Gastroesophageal sphincter (tissue), 3 donors: ENCODE measurements at regions not wholly inside any gene's neighbourhood (a gene's known extent, or its start where the extent isn't known, plus 50 kb on each side); places are given as distances from the start of the nearest gene placed in this dataset.

Experiments
- CTCF ChIP-seq, 4 experiments: fragments of 200-600 bp in 2 of 4; fragments of 450-650 bp in 2 of 4; sonication (generic) in 1 of 4; IDR thresholded peaks; one replicate each; pipeline ENCODE4 v1.5.1; 2017 to 2019; ENCODE audit warnings: antibody characterized with exemption in 4 of 4, mild to moderate bottlenecking in 2 of 4, moderate library complexity in 2 of 4
- EP300 ChIP-seq: sonication (generic); formaldehyde crosslinking; IDR thresholded peaks from one replicate; pipeline ENCODE4 v1.6.1; 2017; ENCODE audit warnings: antibody characterized with exemption, mild to moderate bottlenecking
- POLR2A ChIP-seq, 2 donors: fragments of 450-650 bp; IDR thresholded peaks; one replicate each; pipeline ENCODE4 v1.6.1; 2017; ENCODE audit warnings: antibody characterized with exemption in 2 of 2, mild to moderate bottlenecking in 2 of 2, moderate library complexity in 1 of 2
- POLR2AphosphoS5 ChIP-seq: sonication (generic); formaldehyde crosslinking; IDR thresholded peaks from one replicate; pipeline ENCODE4 v1.6.1; 2017; ENCODE audit warnings: antibody characterized with exemption

- TF ChIP-seq CTCF (IDR thresholded peaks at IDR 0.05): no peak
- TF ChIP-seq POLR2AphosphoS5: no peak
- TF ChIP-seq POLR2A (IDR thresholded peaks at IDR 0.05): no peak
- TF ChIP-seq EP300: no peak
Measured at GRCh38 chr22:27434898-27435297, 366.7 kb downstream of the MN1 start.
